ENCODE measurements at regions not wholly inside any gene's neighbourhood (a gene's known extent, or its start where the extent isn't known, plus 50 kb on each side); places are given as distances from the start of the nearest gene placed in this dataset.

DNA sequence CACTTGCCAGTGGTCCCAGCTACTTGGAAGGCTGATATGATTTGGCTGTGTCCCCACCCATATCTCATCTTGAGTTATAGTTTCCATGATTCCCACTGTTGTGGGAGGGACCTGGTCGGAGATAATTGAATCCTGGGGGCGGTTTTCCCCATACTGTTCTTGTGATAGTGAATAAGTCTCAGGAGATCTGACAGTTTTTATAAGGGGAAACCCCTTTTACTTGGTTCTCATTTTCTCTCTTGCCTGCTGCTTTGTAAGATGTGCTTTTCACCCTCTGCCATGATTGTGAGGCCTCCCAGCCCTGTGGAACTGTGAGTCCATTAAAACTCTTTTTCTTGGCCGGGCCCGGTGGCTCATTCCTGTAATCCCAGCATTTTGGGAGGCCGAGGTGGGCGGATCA lies 265.4 kb upstream of the SPOPL start:
- TF ChIP-seq POLR2AphosphoS5 (IDR thresholded peaks at IDR 0.05) = no peak
- TF ChIP-seq, protein P1, sequence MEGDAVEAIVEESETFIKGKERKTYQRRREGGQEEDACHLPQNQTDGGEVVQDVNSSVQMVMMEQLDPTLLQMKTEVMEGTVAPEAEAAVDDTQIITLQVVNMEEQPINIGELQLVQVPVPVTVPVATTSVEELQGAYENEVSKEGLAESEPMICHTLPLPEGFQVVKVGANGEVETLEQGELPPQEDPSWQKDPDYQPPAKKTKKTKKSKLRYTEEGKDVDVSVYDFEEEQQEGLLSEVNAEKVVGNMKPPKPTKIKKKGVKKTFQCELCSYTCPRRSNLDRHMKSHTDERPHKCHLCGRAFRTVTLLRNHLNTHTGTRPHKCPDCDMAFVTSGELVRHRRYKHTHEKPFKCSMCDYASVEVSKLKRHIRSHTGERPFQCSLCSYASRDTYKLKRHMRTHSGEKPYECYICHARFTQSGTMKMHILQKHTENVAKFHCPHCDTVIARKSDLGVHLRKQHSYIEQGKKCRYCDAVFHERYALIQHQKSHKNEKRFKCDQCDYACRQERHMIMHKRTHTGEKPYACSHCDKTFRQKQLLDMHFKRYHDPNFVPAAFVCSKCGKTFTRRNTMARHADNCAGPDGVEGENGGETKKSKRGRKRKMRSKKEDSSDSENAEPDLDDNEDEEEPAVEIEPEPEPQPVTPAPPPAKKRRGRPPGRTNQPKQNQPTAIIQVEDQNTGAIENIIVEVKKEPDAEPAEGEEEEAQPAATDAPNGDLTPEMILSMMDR (IDR thresholded peaks at IDR 0.05) = no peak
- no peak for TF ChIP-seq POLR2A (IDR thresholded peaks at IDR 0.05)

Measured in breast epithelium (tissue), 3 donors.